GM21360 (cell line): ENCODE measurements at regions not wholly inside any gene's neighbourhood (a gene's known extent, or its start where the extent isn't known, plus 50 kb on each side); places are given as distances from the start of the nearest gene placed in this dataset.

ENCODE experiments used
- ATAC-seq: cut with Tn5 transposase; IDR thresholded peaks from one replicate; pipeline ENCODE4 v1.9.1; 2021; ENCODE audit warnings: mild to moderate bottlenecking, moderate library complexity; ENCODE audit not compliant: unreplicated experiment

- no peak for ATAC-seq
These were observed 603.0 kb upstream of the CADM1 start for GRCh38 chr11:116107229-116107628.

GRCh38 chr11:116104498-116105174 is 600.4 kb upstream of the CADM1 start:
- ATAC-seq: no peak

- no peak for ATAC-seq
These were observed 597.7 kb upstream of the CADM1 start for GRCh38 chr11:116101902-116102301.

- no peak for ATAC-seq
These were observed 595.8 kb upstream of the CADM1 start for GRCh38 chr11:116100016-116100415.

GRCh38 chr11:116099541-116099940 is 595.3 kb upstream of the CADM1 start:
- no peak for ATAC-seq

- no peak for ATAC-seq
These were observed 592.2 kb upstream of the CADM1 start for GRCh38 chr11:116096272-116096995.

GRCh38 chr11:116093481-116094270 is 589.5 kb upstream of the CADM1 start:
- ATAC-seq: no peak

- no peak for ATAC-seq
These were observed 588.9 kb upstream of the CADM1 start for GRCh38 chr11:116093065-116093464.

GRCh38 chr11:116086426-116086825 is 582.2 kb upstream of the CADM1 start:
- ATAC-seq: no peak

- no peak for ATAC-seq
These were observed 580.9 kb upstream of the CADM1 start for GRCh38 chr11:116085031-116085635.

- ATAC-seq: no peak
These were observed 580.3 kb upstream of the CADM1 start for GRCh38 chr11:116084511-116084910.

- no peak for ATAC-seq
These were observed 578.0 kb upstream of the CADM1 start for GRCh38 chr11:116082256-116082655.

- ATAC-seq: no peak
These were observed 575.4 kb upstream of the CADM1 start for GRCh38 chr11:116079580-116079979.

- ATAC-seq: no peak
These were observed 573.9 kb upstream of the CADM1 start for GRCh38 chr11:116078101-116078591.

- ATAC-seq: no peak
These were observed 572.9 kb upstream of the CADM1 start for GRCh38 chr11:116077092-116077491.

GRCh38 chr11:116073854-116074837 is 569.9 kb upstream of the CADM1 start:
- no peak for ATAC-seq

- no peak for ATAC-seq
These were observed 568.6 kb upstream of the CADM1 start for GRCh38 chr11:116072601-116073410.

GRCh38 chr11:116072133-116072532 is 567.9 kb upstream of the CADM1 start:
- no peak for ATAC-seq

- no peak for ATAC-seq
These were observed 567.0 kb upstream of the CADM1 start for GRCh38 chr11:116071241-116071640.
